DOHH2 (cell line): ENCODE measurements at regions not wholly inside any gene's neighbourhood (a gene's known extent, or its start where the extent isn't known, plus 50 kb on each side); places are given as distances from the start of the nearest gene placed in this dataset.

ENCODE experiments used
- H3F3A ChIP-seq: fragments of 200-600 bp; sonication (generic), shearing (Covaris generic); 2 replicates; pipeline ENCODE4 v1.6.0; 2016; ENCODE audit warnings: antibody characterized with exemption, mild to moderate bottlenecking; ENCODE audit not compliant: control insufficient read depth, insufficient read depth
- H3K27ac ChIP-seq: fragments of 200-600 bp; sonication (generic); 2 replicates; pipeline ENCODE4 v1.5.1; 2014; ENCODE audit warnings: low read depth, mild to moderate bottlenecking, low read length, moderate library complexity
- H3K27me3 ChIP-seq: fragments of 200-600 bp; sonication (generic); 2 replicates; pipeline ENCODE4 v1.6.1; 2014; ENCODE audit warnings: mild to moderate bottlenecking, low read length, mixed read lengths; ENCODE audit not compliant: control insufficient read depth
- H3K36me3 ChIP-seq: fragments of 200-600 bp; sonication (generic); 2 replicates; pipeline ENCODE4 v1.6.1; 2014; ENCODE audit warnings: mild to moderate bottlenecking, low read length, moderate library complexity, mixed read lengths; ENCODE audit not compliant: control insufficient read depth
- H3K4me1 ChIP-seq: fragments of 200-600 bp; sonication (generic); 2 replicates; pipeline ENCODE4 v1.6.1; 2014; ENCODE audit warnings: mild to moderate bottlenecking, low read length, mixed read lengths; ENCODE audit not compliant: control insufficient read depth
- H3K4me2 ChIP-seq: fragments of 200-600 bp; sonication (generic); 2 replicates; pipeline ENCODE4 v1.6.0; 2014; ENCODE audit warnings: mild to moderate bottlenecking, low read length, moderate library complexity
- H3K4me3 ChIP-seq: fragments of 200-600 bp; sonication (generic); 2 replicates; pipeline ENCODE4 v1.5.1; 2014; ENCODE audit warnings: mild to moderate bottlenecking, low read length, mixed read lengths
- H3K79me2 ChIP-seq: fragments of 200-600 bp; sonication (generic); 2 replicates; pipeline ENCODE4 v1.6.1; 2014; ENCODE audit warnings: mild to moderate bottlenecking, low read length, mixed read lengths; ENCODE audit not compliant: control insufficient read depth
- H3K9me2 ChIP-seq: fragments of 200-600 bp; sonication (generic); replicated peaks from 2 replicates; pipeline ENCODE4 v1.6.1; 2014; ENCODE audit warnings: mild to moderate bottlenecking, low read length, mixed read lengths; ENCODE audit not compliant: control insufficient read depth
- H3K9me3 ChIP-seq: fragments of 200-600 bp; sonication (generic); 2 replicates; pipeline ENCODE4 v1.6.1; 2014; ENCODE audit warnings: antibody characterized with exemption, low read length, mixed read lengths; ENCODE audit not compliant: control insufficient read depth, insufficient read depth
- H4K20me1 ChIP-seq: fragments of 200-600 bp; sonication (generic); 2 replicates; pipeline ENCODE4 v1.6.0; 2014; ENCODE audit warnings: low read depth, mild to moderate bottlenecking, antibody characterized with exemption, low read length, moderate library complexity; ENCODE audit not compliant: control insufficient read depth, insufficient read depth
- EZH2phosphoT487 ChIP-seq: fragments of 200-600 bp; sonication (generic); IDR thresholded peaks from 2 replicates; pipeline ENCODE4 v1.6.1; 2017; ENCODE audit warnings: borderline replicate concordance, mild to moderate bottlenecking, antibody characterized with exemption, low read length, moderate library complexity, mixed read lengths
- TF ChIP-seq, protein P1 (sequence below): fragments of 200-600 bp; sonication (generic); IDR thresholded peaks from one replicate; pipeline ENCODE4 v1.5.1; 2014; ENCODE audit warnings: antibody characterized with exemption, mild to moderate bottlenecking, low read depth, low read length; ENCODE audit not compliant: poor library complexity, severe bottlenecking

DNA sequence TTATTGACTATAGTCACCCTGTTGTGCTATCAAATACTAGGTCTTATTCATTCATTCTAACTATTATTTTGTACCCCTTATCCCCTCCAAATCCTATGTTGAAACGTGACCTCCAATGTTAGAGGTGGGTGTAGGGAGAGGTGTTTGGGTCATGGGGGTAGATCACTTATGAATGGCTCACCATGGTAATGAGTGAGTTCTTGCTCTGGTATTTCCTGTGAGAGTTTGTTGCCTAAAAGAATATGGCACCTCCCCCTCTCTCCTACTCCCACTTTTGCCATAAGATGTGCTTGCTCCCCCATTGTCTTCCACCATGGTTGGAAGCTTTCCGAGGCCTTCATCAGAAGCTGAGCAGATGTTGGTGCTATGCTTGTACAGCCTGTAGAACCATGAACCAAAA, 59.3 kb upstream of the BRD7 start:
- no peaks in the 10 kb centered on the region for H3K27me3 ChIP-seq
- no peaks in the 10 kb centered on the region for H3K9me2 ChIP-seq
- H3K9me3 ChIP-seq = no peaks in the 10 kb centered on the region
- H3F3A ChIP-seq = no peaks in the 10 kb centered on the region
- no peaks in the 10 kb centered on the region for H4K20me1 ChIP-seq
- H3K79me2 ChIP-seq = no peaks in the 10 kb centered on the region
- no peak overlapping the region for H3K27ac ChIP-seq
- no peak overlapping the region for H3K4me3 ChIP-seq
- no peaks in the 10 kb centered on the region for H3K4me1 ChIP-seq
- no peak overlapping the region for H3K4me2 ChIP-seq
- TF ChIP-seq, protein P1, sequence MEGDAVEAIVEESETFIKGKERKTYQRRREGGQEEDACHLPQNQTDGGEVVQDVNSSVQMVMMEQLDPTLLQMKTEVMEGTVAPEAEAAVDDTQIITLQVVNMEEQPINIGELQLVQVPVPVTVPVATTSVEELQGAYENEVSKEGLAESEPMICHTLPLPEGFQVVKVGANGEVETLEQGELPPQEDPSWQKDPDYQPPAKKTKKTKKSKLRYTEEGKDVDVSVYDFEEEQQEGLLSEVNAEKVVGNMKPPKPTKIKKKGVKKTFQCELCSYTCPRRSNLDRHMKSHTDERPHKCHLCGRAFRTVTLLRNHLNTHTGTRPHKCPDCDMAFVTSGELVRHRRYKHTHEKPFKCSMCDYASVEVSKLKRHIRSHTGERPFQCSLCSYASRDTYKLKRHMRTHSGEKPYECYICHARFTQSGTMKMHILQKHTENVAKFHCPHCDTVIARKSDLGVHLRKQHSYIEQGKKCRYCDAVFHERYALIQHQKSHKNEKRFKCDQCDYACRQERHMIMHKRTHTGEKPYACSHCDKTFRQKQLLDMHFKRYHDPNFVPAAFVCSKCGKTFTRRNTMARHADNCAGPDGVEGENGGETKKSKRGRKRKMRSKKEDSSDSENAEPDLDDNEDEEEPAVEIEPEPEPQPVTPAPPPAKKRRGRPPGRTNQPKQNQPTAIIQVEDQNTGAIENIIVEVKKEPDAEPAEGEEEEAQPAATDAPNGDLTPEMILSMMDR = no peak
- no peak for TF ChIP-seq EZH2phosphoT487
- H3K36me3 ChIP-seq = no peaks in the 10 kb centered on the region

DNA sequence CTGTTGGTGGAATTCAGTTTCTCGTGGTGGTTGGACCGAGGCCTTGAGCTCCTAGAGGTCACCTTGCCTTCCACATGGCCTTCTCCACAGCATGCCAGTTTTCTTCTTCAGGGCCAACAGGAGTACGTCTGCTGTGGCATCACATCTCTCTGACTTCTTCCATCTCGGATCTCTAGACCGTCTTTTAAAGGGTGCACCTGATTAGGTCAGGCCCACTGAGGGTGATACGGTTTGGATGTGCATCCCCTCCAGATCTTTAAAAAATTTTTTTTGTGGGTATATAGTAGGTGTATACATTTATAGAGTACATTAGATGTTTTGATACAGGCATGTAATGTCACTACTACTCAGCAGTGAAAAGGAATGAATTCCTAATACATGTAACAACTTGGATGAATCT, 58.3 kb upstream of the BRD7 start:
- Histone ChIP-seq H3K9me2 (no peaks in the 10 kb centered on the region), H3K27me3 (no peaks in the 10 kb centered on the region), H3K36me3 (no peaks in the 10 kb centered on the region), H3K4me2 (no peak overlapping the region), H3K79me2 (no peaks in the 10 kb centered on the region), H3K9me3 (no peaks in the 10 kb centered on the region), H3K27ac (no peak overlapping the region), H4K20me1 (no peaks in the 10 kb centered on the region), H3F3A (no peaks in the 10 kb centered on the region), H3K4me3 (no peak overlapping the region), H3K4me1 (no peaks in the 10 kb centered on the region)
- TF ChIP-seq EZH2phosphoT487 = no peak
- TF ChIP-seq, protein P1 = no peak

DNA sequence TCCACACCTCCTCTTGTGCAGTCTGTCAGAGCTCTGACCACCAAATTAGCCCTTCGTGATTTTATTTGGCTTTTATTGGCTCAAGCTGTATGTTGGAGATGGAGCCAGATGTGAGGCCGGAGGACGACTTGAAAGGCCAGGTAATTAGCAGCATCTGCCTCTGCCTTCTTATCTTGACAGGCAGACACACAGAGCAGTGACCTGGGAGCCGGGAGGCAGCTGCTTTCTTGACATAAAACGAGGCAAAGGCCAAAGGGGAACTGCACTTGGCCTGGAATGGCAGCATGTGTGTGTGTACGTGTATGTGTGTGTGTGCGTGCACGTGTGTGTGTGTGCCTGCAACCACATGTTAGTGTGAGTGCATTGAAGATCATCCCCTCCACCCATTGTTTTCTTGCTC, 56.9 kb upstream of the BRD7 start:
- Histone ChIP-seq H4K20me1 (no peaks in the 10 kb centered on the region), H3K4me3 (no peak overlapping the region), H3K4me2 (no peak overlapping the region), H3K79me2 (no peaks in the 10 kb centered on the region), H3K4me1 (no peaks in the 10 kb centered on the region), H3K36me3 (no peaks in the 10 kb centered on the region), H3K27me3 (no peaks in the 10 kb centered on the region), H3K9me3 (no peaks in the 10 kb centered on the region), H3K27ac (no peak overlapping the region), H3K9me2 (no peaks in the 10 kb centered on the region), H3F3A (no peaks in the 10 kb centered on the region)
- TF ChIP-seq, protein P1 = no peak
- TF ChIP-seq EZH2phosphoT487 = no peak

DNA sequence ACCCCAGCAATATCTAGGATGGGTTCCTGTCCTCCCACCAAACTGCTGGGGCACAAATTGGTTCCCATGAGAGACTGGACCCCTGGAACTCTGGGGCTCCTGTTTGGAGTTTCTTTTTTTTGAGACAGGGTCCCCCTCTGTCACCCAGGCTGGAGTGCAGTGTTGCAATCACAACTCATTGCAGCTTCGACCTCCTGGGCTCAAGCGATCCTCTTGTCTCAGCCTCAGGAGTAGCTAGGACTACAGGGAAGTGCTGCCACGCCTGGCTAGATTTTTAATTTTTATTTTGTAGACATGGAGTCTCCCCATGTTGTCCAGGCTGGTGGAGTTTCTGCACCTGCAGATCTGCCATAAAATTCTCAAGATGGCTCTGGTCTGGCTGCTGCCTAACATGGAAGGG, 56.3 kb upstream of the BRD7 start:
- no peak for TF ChIP-seq EZH2phosphoT487
- TF ChIP-seq, protein P1 = no peak
- Histone ChIP-seq H3K79me2 (no peaks in the 10 kb centered on the region), H3K27ac (no peak overlapping the region), H3K9me3 (no peaks in the 10 kb centered on the region), H3K27me3 (no peaks in the 10 kb centered on the region), H4K20me1 (no peaks in the 10 kb centered on the region), H3F3A (no peaks in the 10 kb centered on the region), H3K4me3 (no peak overlapping the region), H3K9me2 (no peaks in the 10 kb centered on the region), H3K36me3 (no peaks in the 10 kb centered on the region), H3K4me1 (no peaks in the 10 kb centered on the region), H3K4me2 (no peak overlapping the region)
